Thyroid gland (tissue), 4 donors: ENCODE measurements at regions not wholly inside any gene's neighbourhood (a gene's known extent, or its start where the extent isn't known, plus 50 kb on each side); places are given as distances from the start of the nearest gene placed in this dataset.

ENCODE experiments used
- DNase-seq, 2 donors: peaks; one replicate each; pipeline ENCODE4 v3.0.0-alpha.2; 2019
- H3K27ac ChIP-seq, 3 donors: fragments of 200-600 bp; sonication (generic); 1 replicate in 2 of 3; 2 replicates in 1 of 3; pipeline ENCODE4 v1.5.1; 2016 to 2019; ENCODE audit warnings: mild to moderate bottlenecking in 1 of 3, moderate library complexity in 1 of 3
- H3K27me3 ChIP-seq: fragments of 200-600 bp; sonication (generic); one replicate; pipeline ENCODE4 v1.5.1; 2019
- H3K36me3 ChIP-seq, 2 donors: fragments of 200-600 bp; sonication (generic); one replicate each; pipeline ENCODE4 v1.5.1; 2016 to 2019
- H3K4me1 ChIP-seq, 2 donors: fragments of 200-600 bp; sonication (generic); one replicate each; pipeline ENCODE4 v1.5.1; 2017 to 2019
- H3K4me3 ChIP-seq, 3 donors: fragments of 200-600 bp; sonication (generic); replicated peaks in 1 of 3; 1 replicate in 2 of 3; 2 replicates in 1 of 3; pipeline ENCODE4 v1.5.1; 2016; ENCODE audit warnings: mild to moderate bottlenecking in 1 of 3
- H3K9me3 ChIP-seq: fragments of 200-600 bp; sonication (generic); one replicate; pipeline ENCODE4 v1.5.1; 2017
- CTCF ChIP-seq, 6 experiments: fragments of 200-600 bp in 3 of 6; fragments of 450-650 bp in 3 of 6; sonication (generic) in 3 of 6; IDR thresholded peaks; one replicate each; pipeline ENCODE4 v1.5.1; 2016 to 2019; ENCODE audit warnings: antibody characterized with exemption in 6 of 6, mild to moderate bottlenecking in 2 of 6, inconsistent platforms in 1 of 6, moderate library complexity in 1 of 6
- POLR2A ChIP-seq, 2 donors: fragments of 450-650 bp; IDR thresholded peaks; one replicate each; pipeline ENCODE4 v1.6.1; 2017; ENCODE audit warnings: antibody characterized with exemption in 2 of 2, mild to moderate bottlenecking in 2 of 2, moderate library complexity in 1 of 2
- WGBS, 2 donors: methylation state at CpG; one replicate each; pipeline ENCODE4 v1.1.5; 2017; 5-methylcytosine and 5-hydroxymethylcytosine counted together
- intact Hi-C: fragments of 100-400 bp; cut with DNase I; formaldehyde crosslinking; loops from one replicate; pipeline ENCODE4 v1.15.1; 2023

- WGBS, 2 donors = 89% methylated on average over 3 of the region's 3 CpGs
- intact Hi-C loops = loop anchor here (5.0 kb wide), 1 partner anchor 109 kb away; no protein-coding TSS in a partner anchor
- Histone ChIP-seq H3K27me3 (no peaks in the 10 kb centered on the region), H3K4me1 (peaks cover 10 to 11% of the 10 kb centered on the region in 2 donors), H3K4me3 (no peak overlapping the region), H3K36me3 (no peaks in the 10 kb centered on the region), H3K27ac (no peak overlapping the region), H3K9me3 (no peaks in the 10 kb centered on the region)
- no peak for DNase-seq
- TF ChIP-seq POLR2A (IDR thresholded peaks at IDR 0.05) = no peak
- TF ChIP-seq CTCF (IDR thresholded peaks at IDR 0.05) = no peak
Measured at GRCh38 chr11:11043721-11044120, 185.9 kb upstream of the ZBED5 start.

GRCh38 chr11:11039208-11039965, 181.5 kb upstream of the ZBED5 start:
- Histone ChIP-seq H3K4me1 (peaks cover 26 to 28% of the 10 kb centered on the region in 2 donors), H3K9me3 (no peaks in the 10 kb centered on the region), H3K36me3 (no peaks in the 10 kb centered on the region), H3K27ac (peak overlapping the region; percentile 20 to 87 (median 43)), H3K4me3 (no peak overlapping the region), H3K27me3 (no peaks in the 10 kb centered on the region)
- TF ChIP-seq POLR2A (IDR thresholded peaks at IDR 0.05) (no peak), CTCF (IDR thresholded peaks at IDR 0.05) (no peak)
- DNase-seq = no peak
- intact Hi-C loops = no loop called here
- 68 to 71% methylated on average over 5 of the region's 5 CpGs for WGBS, 2 donors

DNA sequence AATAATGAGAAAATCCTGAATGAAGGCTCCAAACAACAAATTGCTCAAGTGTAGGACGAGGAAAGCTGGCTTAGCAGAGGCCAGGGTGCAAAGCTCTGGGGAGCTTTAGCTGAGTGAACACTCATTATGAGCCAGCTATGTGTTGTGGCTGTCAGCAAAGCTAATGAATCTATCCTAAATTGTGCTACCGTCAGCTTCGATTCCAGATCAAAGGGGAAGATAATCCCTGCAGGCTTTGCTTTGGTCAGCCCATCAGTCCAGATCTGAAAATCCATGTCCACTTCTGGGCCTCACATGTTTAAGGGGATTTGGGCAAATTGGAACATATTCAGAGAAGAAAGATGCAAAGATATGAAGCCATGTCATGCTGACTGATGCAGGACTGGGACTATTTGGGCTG, 180.9 kb upstream of the ZBED5 start:
- no peak for DNase-seq
- H3K4me3 ChIP-seq = no peak overlapping the region
- peak overlapping the region; percentile 20 to 87 (median 43) for H3K27ac ChIP-seq
- WGBS, 2 donors = 78 to 86% methylated on average over 3 of the region's 3 CpGs
- no peaks in the 10 kb centered on the region for H3K9me3 ChIP-seq
- H3K4me1 ChIP-seq = peaks cover 26 to 28% of the 10 kb centered on the region in 2 donors
- TF ChIP-seq POLR2A (IDR thresholded peaks at IDR 0.05) (no peak), CTCF (IDR thresholded peaks at IDR 0.05) (no peak)
- H3K27me3 ChIP-seq = no peaks in the 10 kb centered on the region
- no peaks in the 10 kb centered on the region for H3K36me3 ChIP-seq
- intact Hi-C loops = no loop called here

- Histone ChIP-seq H3K9me3 (no peaks in the 10 kb centered on the region), H3K36me3 (no peaks in the 10 kb centered on the region), H3K27ac (peak overlapping the region; percentile 86 to 88 (median 87)), H3K4me1 (peaks cover 26 to 28% of the 10 kb centered on the region in 2 donors), H3K4me3 (no peak overlapping the region), H3K27me3 (no peaks in the 10 kb centered on the region)
- TF ChIP-seq CTCF (IDR thresholded peaks at IDR 0.05) (peak in 1 of 6 experiments; percentile 22), POLR2A (IDR thresholded peaks at IDR 0.05) (peak in 1 of 2 donors; percentile 28)
- intact Hi-C loops = no loop called here
- peak; percentile 88 to 91 for DNase-seq
- 48 to 57% methylated on average over 3 of the region's 3 CpGs for WGBS, 2 donors
Measured at GRCh38 chr11:11038352-11038751, 180.5 kb upstream of the ZBED5 start.
